HepG2 (cell line): ENCODE measurements at regions not wholly inside any gene's neighbourhood (a gene's known extent, or its start where the extent isn't known, plus 50 kb on each side); places are given as distances from the start of the nearest gene placed in this dataset.

Experiments
- CTCF ChIP-seq: sonication (generic); formaldehyde crosslinking; IDR thresholded peaks from 2 replicates; pipeline ENCODE4 v1.5.0; 2020; ENCODE audit warnings: mild to moderate bottlenecking, missing genetic modification reagents, moderate library complexity
- GMEB1 ChIP-seq: sonication (generic); formaldehyde crosslinking; IDR thresholded peaks from 2 replicates; pipeline ENCODE4 v1.5.1; 2020; ENCODE audit warnings: missing genetic modification reagents, mild to moderate bottlenecking, borderline replicate concordance
- HNRNPH1 ChIP-seq: fragments of 200-400 bp; formaldehyde crosslinking; optimal IDR thresholded peaks from 2 replicates; pipeline ENCODE3; 2017; ENCODE audit warnings: mild to moderate bottlenecking, low read depth, low read length
- HOXA7 ChIP-seq: sonication (generic); formaldehyde crosslinking; IDR thresholded peaks from 2 replicates; pipeline ENCODE4 v1.8.1; 2022; ENCODE audit warnings: mild to moderate bottlenecking, missing genetic modification reagents, moderate library complexity
- KAT8 ChIP-seq: IDR thresholded peaks from 2 replicates; pipeline ENCODE4 v1.6.1; 2016; ENCODE audit warnings: missing genetic modification reagents, missing compliant biosample characterization
- MAX ChIP-seq: IDR thresholded peaks from 2 replicates; pipeline ENCODE4 v1.6.1; 2012; ENCODE audit warnings: inconsistent platforms
- POLR2A ChIP-seq, 2 experiments: IDR thresholded peaks; 2 replicates each; pipeline ENCODE4 v1.6.1; 2011; ENCODE audit warnings: low read depth in 2 of 2, low read length in 2 of 2, mild to moderate bottlenecking in 1 of 2, moderate library complexity in 1 of 2; ENCODE audit not compliant: insufficient read depth in 1 of 2
- RAD21 ChIP-seq: fragments of 450-650 bp; formaldehyde crosslinking; IDR thresholded peaks from 2 replicates; pipeline ENCODE4 v1.5.0; 2020; ENCODE audit warnings: mild to moderate bottlenecking
- RNF2 ChIP-seq: fragments of 450-650 bp; conservative IDR thresholded peaks from 2 replicates; pipeline ENCODE4 v1.6.1; 2016; ENCODE audit warnings: low read depth
- SNAPC2 ChIP-seq: sonication (generic); formaldehyde crosslinking; IDR thresholded peaks from 2 replicates; pipeline ENCODE4 v1.8.1; 2022; ENCODE audit warnings: mild to moderate bottlenecking, missing genetic modification reagents
- SP2 ChIP-seq: sonication (generic); formaldehyde crosslinking; IDR thresholded peaks from 2 replicates; pipeline ENCODE4 v1.5.1; 2020; ENCODE audit warnings: mild to moderate bottlenecking, missing genetic modification reagents
- TAF1 ChIP-seq: sonication (generic); formaldehyde crosslinking; IDR thresholded peaks from 2 replicates; pipeline ENCODE4 v1.4.0; 2020; ENCODE audit warnings: missing genetic modification reagents
- ZBTB8A ChIP-seq: sonication (generic); formaldehyde crosslinking; IDR thresholded peaks from 2 replicates; pipeline ENCODE4 v1.4.0; 2020; ENCODE audit warnings: mild to moderate bottlenecking, low read depth, missing genetic modification reagents, borderline replicate concordance
- ZIK1 ChIP-seq: sonication (generic); formaldehyde crosslinking; IDR thresholded peaks from 2 replicates; pipeline ENCODE4 v1.5.0; 2020; ENCODE audit warnings: mild to moderate bottlenecking, low read depth, missing genetic modification reagents, borderline replicate concordance

- no peak for TF ChIP-seq TAF1 (CRISPR knock-in tag)
- no peak for TF ChIP-seq SNAPC2 (CRISPR knock-in tag)
- no peak for TF ChIP-seq CTCF (CRISPR knock-in tag)
- TF ChIP-seq HNRNPH1, result no peak
- no peak for TF ChIP-seq RAD21 (CRISPR knock-in tag)
- no peak for TF ChIP-seq ZBTB8A (CRISPR knock-in tag)
- no peak for TF ChIP-seq GMEB1
- TF ChIP-seq POLR2A (IDR thresholded peaks at IDR 0.05; ENCODE audit: insufficient read depth in 1 of 2, low read depth in 2 of 2, low read length in 2 of 2), result no peak
- TF ChIP-seq MAX, result no peak
- TF ChIP-seq ZIK1 (CRISPR knock-in tag), result no peak
- no peak for TF ChIP-seq HOXA7 (CRISPR knock-in tag)
- TF ChIP-seq RNF2, result no peak
- no peak for TF ChIP-seq SP2 (CRISPR knock-in tag)
- TF ChIP-seq KAT8 (CRISPR knock-in tag), result no peak
Measured at GRCh38 chr4:80143307-80143679, 54.0 kb upstream of the PRDM8 start.
